A549 (cell line): ENCODE measurements at regions not wholly inside any gene's neighbourhood (a gene's known extent, or its start where the extent isn't known, plus 50 kb on each side); places are given as distances from the start of the nearest gene placed in this dataset.

Experiments
- ATAC-seq, 2 experiments: fragments of 200-7000 bp in 1 of 2; fragments of >200 bp in 1 of 2; cut with Nextera tagmentation in 1 of 2; cut with Tn5 transposase in 1 of 2; 3 replicates each; pipeline versions ENCODE4 v1.8.0 to v1.9.1; 2018 to 2020; ENCODE audit warnings: mild to moderate bottlenecking in 1 of 2, moderate library complexity in 1 of 2
- CTCF ChIA-PET: fragments of 300-600 bp; sonication (Branson Sonifier 250); formaldehyde crosslinking; extraction: SDS; loops from one replicate; lab custom pipeline; 2021; ENCODE audit warnings: antibody characterized with exemption, inconsistent platforms; lab: Yijun Ruan, JAX
- POLR2A ChIA-PET: fragments of 350-600 bp; formaldehyde crosslinking; extraction: SDS; loops from one replicate; lab custom pipeline; 2021; ENCODE audit warnings: antibody characterized with exemption, inconsistent platforms; lab: Yijun Ruan, JAX
- DNase-seq, 2 experiments: peaks; one replicate each; pipeline versions ENCODE4 v3.0.0 to v3.0.0-alpha.2; 2011 to 2016; ENCODE audit warnings: low read depth in 1 of 2, low spot score in 1 of 2
- FAIRE-seq: peaks from 2 replicates; lab custom pipeline; 2011; peaks lifted over from hg19 to GRCh38; lab: Jason Lieb, UNC
- H3K27ac ChIP-seq, 2 experiments: fragments of >200 bp; sonication (Bioruptor Twin); formaldehyde crosslinking; 3 replicates each; pipeline ENCODE4 v1.5.1; 2016 to 2017
- H3K4me1 ChIP-seq: fragments of >200 bp; sonication (Bioruptor Twin); formaldehyde crosslinking; 3 replicates; pipeline ENCODE4 v1.6.1; 2016
- H3K4me2 ChIP-seq: fragments of >200 bp; sonication (Bioruptor Twin); formaldehyde crosslinking; 3 replicates; pipeline ENCODE4 v1.6.1; 2016
- H3K4me3 ChIP-seq: fragments of >200 bp; sonication (Bioruptor Twin); formaldehyde crosslinking; 3 replicates; pipeline ENCODE4 v1.5.1; 2016
- H3K9me3 ChIP-seq: fragments of >200 bp; sonication (Bioruptor Twin); formaldehyde crosslinking; 3 replicates; pipeline ENCODE4 v1.6.1; 2016
- ATOH8 ChIP-seq: fragments of 250-450 bp; sonication (Bioruptor Pico); IDR thresholded peaks from 2 replicates; pipeline ENCODE4 v1.5.0; 2020; ENCODE audit warnings: low read depth, mild to moderate bottlenecking, moderate library complexity
- BCL3 ChIP-seq: fragments of >200 bp; sonication (Bioruptor Twin); formaldehyde crosslinking; IDR thresholded peaks from 3 replicates; pipeline ENCODE4 v1.6.1; 2016
- CBX8 ChIP-seq: fragments of 200-600 bp; sonication (generic); IDR thresholded peaks from 2 replicates; pipeline ENCODE4 v1.6.1; 2016
- CHD4 ChIP-seq: fragments of 200-600 bp; sonication (generic); IDR thresholded peaks from 2 replicates; pipeline ENCODE4 v1.6.1; 2016; ENCODE audit warnings: antibody characterized with exemption, mild to moderate bottlenecking, borderline replicate concordance
- CTCF ChIP-seq: fragments of >200 bp; sonication (Bioruptor Twin); formaldehyde crosslinking; IDR thresholded peaks from 3 replicates; pipeline ENCODE4 v1.5.1; 2016
- E2F6 ChIP-seq: IDR thresholded peaks from 2 replicates; pipeline ENCODE4 v1.6.1; 2012; ENCODE audit warnings: low read depth, borderline replicate concordance
- FOSB ChIP-seq: fragments of 250-450 bp; sonication (Bioruptor Pico); IDR thresholded peaks from 2 replicates; pipeline ENCODE4 v1.5.0; 2020; ENCODE audit warnings: mild to moderate bottlenecking, moderate library complexity
- FOXS1 ChIP-seq: fragments of 250-450 bp; sonication (Bioruptor Pico); IDR thresholded peaks from 2 replicates; pipeline ENCODE4 v1.5.0; 2020; ENCODE audit warnings: mild to moderate bottlenecking, moderate library complexity
- GATA3 ChIP-seq: IDR thresholded peaks from 2 replicates; pipeline ENCODE4 v1.6.1; 2012; ENCODE audit warnings: borderline replicate concordance
- HDAC2 ChIP-seq: fragments of 200-600 bp; sonication (generic); IDR thresholded peaks from 2 replicates; pipeline ENCODE4 v1.6.1; 2016
- KDM5A ChIP-seq: fragments of 200-600 bp; sonication (generic); IDR thresholded peaks from 2 replicates; pipeline ENCODE4 v1.6.1; 2016; ENCODE audit warnings: antibody characterized with exemption, mild to moderate bottlenecking
- MAX ChIP-seq: IDR thresholded peaks from 2 replicates; pipeline ENCODE4 v1.6.1; 2012
- MAZ ChIP-seq: fragments of 150-350 bp; IDR thresholded peaks from 2 replicates; pipeline ENCODE4 v1.6.1; 2014; ENCODE audit warnings: antibody characterized with exemption, low read depth, low read length, borderline replicate concordance
- PHF8 ChIP-seq: fragments of 200-600 bp; sonication (generic); IDR thresholded peaks from 2 replicates; pipeline ENCODE4 v1.6.1; 2016; ENCODE audit warnings: low read depth, mild to moderate bottlenecking, antibody characterized with exemption, moderate library complexity, borderline replicate concordance
- POLR2A ChIP-seq: IDR thresholded peaks from 2 replicates; pipeline ENCODE4 v1.6.1; 2012; ENCODE audit warnings: mild to moderate bottlenecking, low read length
- POLR2AphosphoS2 ChIP-seq: conservative IDR thresholded peaks from 2 replicates; pipeline ENCODE4 v1.6.1; 2012; ENCODE audit warnings: low read length, improper control_type of control experiment, inconsistent platforms
- RCOR1 ChIP-seq: fragments of 150-350 bp; IDR thresholded peaks from 2 replicates; pipeline ENCODE4 v1.6.1; 2014; ENCODE audit warnings: antibody characterized with exemption, low read length, low read depth
- USF2 ChIP-seq: fragments of 450-650 bp; IDR thresholded peaks from 2 replicates; pipeline ENCODE4 v1.6.1; 2014; ENCODE audit warnings: antibody characterized with exemption
- ZC3H11A ChIP-seq: fragments of 450-650 bp; IDR thresholded peaks from 2 replicates; pipeline ENCODE4 v1.6.1; 2014; ENCODE audit warnings: antibody characterized with exemption, mild to moderate bottlenecking
- ZFP36 ChIP-seq: fragments of 450-650 bp; IDR thresholded peaks from 2 replicates; pipeline ENCODE4 v1.6.1; 2014; ENCODE audit warnings: borderline replicate concordance; ENCODE audit not compliant: partially characterized antibody
- WGBS: methylation state at CpG from one replicate; pipeline ENCODE4 v1.1.6; 2017; ENCODE audit errors: missing lambda C conversion rate; 5-methylcytosine and 5-hydroxymethylcytosine counted together

- TF ChIP-seq CHD4, result no peak
Measured at GRCh38 chr11:26830218-26830617, 108.4 kb upstream of the SLC5A12 start (continued).

GRCh38 chr11:26830757-26831156 lies 108.9 kb upstream of the SLC5A12 start:
- CTCF ChIA-PET, result interaction anchor here (0.7 to 0.9 kb wide), 2 partner anchors 10 to 331 kb away, joined by 4 read pairs; no protein-coding TSS in a partner anchor
- no peaks in the 10 kb centered on the region for H3K4me1 ChIP-seq
- TF ChIP-seq POLR2A (no peak), CTCF (no peak), ZC3H11A (no peak), RCOR1 (no peak), ZFP36 (no peak), CBX8 (no peak), USF2 (no peak)
- H3K9me3 ChIP-seq, result no peaks in the 10 kb centered on the region
- H3K4me2 ChIP-seq, result no peak overlapping the region
- no peak for ATAC-seq
- H3K27ac ChIP-seq, result no peak overlapping the region
- DNase-seq, result no peak
- no peak overlapping the region for H3K4me3 ChIP-seq
- POLR2A ChIA-PET, result no interaction called here
- FAIRE-seq, result no peak

- Histone ChIP-seq H3K4me3 (no peak overlapping the region), H3K4me1 (no peaks in the 10 kb centered on the region), H3K27ac (no peak overlapping the region), H3K4me2 (no peak overlapping the region), H3K9me3 (no peaks in the 10 kb centered on the region)
- ChIA-PET POLR2A (no interaction called here), CTCF (no interaction called here)
- DNase-seq (no peak), ATAC-seq (no peak), FAIRE-seq (no peak)
- no peak for TF ChIP-seq HDAC2
- no peak for TF ChIP-seq MAX
- no peak for TF ChIP-seq BCL3
- TF ChIP-seq GATA3, result no peak
- TF ChIP-seq MAZ, result no peak
- no peak for TF ChIP-seq FOSB (CRISPR knock-in tag)
- no peak for TF ChIP-seq KDM5A
Measured at GRCh38 chr11:26834601-26835000, 112.7 kb upstream of the SLC5A12 start.

- TF ChIP-seq CBX8 (no peak), POLR2AphosphoS2 (no peak), E2F6 (no peak), PHF8 (no peak), FOXS1 (CRISPR knock-in tag) (no peak), ATOH8 (CRISPR knock-in tag) (no peak)
- no peaks in the 10 kb centered on the region for H3K4me1 ChIP-seq
- WGBS, result 17% methylated on average over 3 of the region's 3 CpGs
- no peaks in the 10 kb centered on the region for H3K9me3 ChIP-seq
- DNase-seq (no peak), ATAC-seq (no peak), FAIRE-seq (no peak)
- ChIA-PET CTCF (no interaction called here), POLR2A (no interaction called here)
- H3K27ac ChIP-seq, result no peak overlapping the region
- no peak overlapping the region for H3K4me2 ChIP-seq
- H3K4me3 ChIP-seq, result no peak overlapping the region
Measured at GRCh38 chr11:26835611-26836010, 113.8 kb upstream of the SLC5A12 start.
